Epidermal melanocyte (primary cell): ENCODE measurements at regions not wholly inside any gene's neighbourhood (a gene's known extent, or its start where the extent isn't known, plus 50 kb on each side); places are given as distances from the start of the nearest gene placed in this dataset.

Source experiments
- DNase-seq: peaks from one replicate; pipeline ENCODE4 v3.0.0; 2011; ENCODE audit warnings: low spot score; ENCODE audit not compliant: insufficient read length

GRCh38 chr3:28940994-28941393 lies 339.9 kb upstream of the RBMS3 start:
- DNase-seq, result no peak

GRCh38 chr3:28947061-28947460 lies 333.8 kb upstream of the RBMS3 start:
- DNase-seq, result no peak

- no peak for DNase-seq
Observed at GRCh38 chr3:28947751-28948150, 333.1 kb upstream of the RBMS3 start.

GRCh38 chr3:28948685-28949084 lies 332.2 kb upstream of the RBMS3 start:
- DNase-seq, result no peak

- no peak for DNase-seq
Observed at GRCh38 chr3:28949580-28949979, 331.3 kb upstream of the RBMS3 start.

GRCh38 chr3:28950614-28951013 lies 330.3 kb upstream of the RBMS3 start:
- no peak for DNase-seq

GRCh38 chr3:28951772-28952556 lies 328.9 kb upstream of the RBMS3 start:
- DNase-seq, result no peak

GRCh38 chr3:28958656-28959055 lies 322.2 kb upstream of the RBMS3 start:
- no peak for DNase-seq

- DNase-seq, result no peak
Observed at GRCh38 chr3:28971156-28971555, 309.7 kb upstream of the RBMS3 start.

- no peak for DNase-seq
Observed at GRCh38 chr3:28972921-28973320, 307.9 kb upstream of the RBMS3 start.

GRCh38 chr3:28973609-28974008 lies 307.3 kb upstream of the RBMS3 start:
- no peak for DNase-seq

GRCh38 chr3:28978092-28978491 lies 302.8 kb upstream of the RBMS3 start:
- DNase-seq, result no peak

GRCh38 chr3:28980131-28980530 lies 300.7 kb upstream of the RBMS3 start:
- DNase-seq, result no peak

- DNase-seq, result no peak
Observed at GRCh38 chr3:28980631-28981030, 300.2 kb upstream of the RBMS3 start.

- no peak for DNase-seq
Observed at GRCh38 chr3:28982906-28983305, 298.0 kb upstream of the RBMS3 start.

GRCh38 chr3:28986922-28987321 lies 293.9 kb upstream of the RBMS3 start:
- DNase-seq, result no peak

GRCh38 chr3:28989646-28990089 lies 291.2 kb upstream of the RBMS3 start:
- DNase-seq, result no peak

- DNase-seq, result no peak
Observed at GRCh38 chr3:28994161-28994905, 286.5 kb upstream of the RBMS3 start.

GRCh38 chr3:29004885-29005599 lies 275.8 kb upstream of the RBMS3 start:
- no peak for DNase-seq

GRCh38 chr3:29005862-29006261 lies 275.0 kb upstream of the RBMS3 start:
- DNase-seq, result no peak

- DNase-seq, result no peak
Observed at GRCh38 chr3:29011441-29011840, 269.4 kb upstream of the RBMS3 start.

GRCh38 chr3:29011966-29012365 lies 268.9 kb upstream of the RBMS3 start:
- no peak for DNase-seq
